A673 (cell line): ENCODE measurements at regions not wholly inside any gene's neighbourhood (a gene's known extent, or its start where the extent isn't known, plus 50 kb on each side); places are given as distances from the start of the nearest gene placed in this dataset.

Source experiments
- BruUV-seq: library from RNA; stranded (reverse); fragments of 400-500 nt; replicated peaks from 2 replicates; lab custom pipeline; 2021; lab: Mats Ljungman, UMichigan
- CTCF ChIA-PET: fragments of 300-600 bp; sonication (Branson Sonifier 250); formaldehyde crosslinking; loops from one replicate; lab custom pipeline; 2022; ENCODE audit warnings: antibody characterized with exemption; lab: Charles Lee
- POLR2A ChIA-PET: fragments of 300-600 bp; sonication (Branson Sonifier 250); formaldehyde crosslinking; loops from one replicate; lab custom pipeline; 2022; ENCODE audit warnings: antibody characterized with exemption; ENCODE audit not compliant: low non-redundant PET; lab: Charles Lee
- DNase-seq: peaks from one replicate; pipeline ENCODE4 v3.0.0-alpha.2; 2015; ENCODE audit warnings: low spot score
- H3K27ac ChIP-seq: fragments of 200-600 bp; sonication (generic); 2 replicates; pipeline ENCODE4 v1.5.1; 2016; ENCODE audit warnings: mixed run types, low read depth, mild to moderate bottlenecking, mixed read lengths, antibody characterized with exemption, low read length; ENCODE audit not compliant: poor library complexity, severe bottlenecking
- H3K27me3 ChIP-seq: fragments of 200-600 bp; sonication (generic); replicated peaks from 2 replicates; pipeline ENCODE4 v1.6.1; 2017; ENCODE audit warnings: mixed run types, low read depth, mild to moderate bottlenecking, mixed read lengths, antibody characterized with exemption, low read length; ENCODE audit not compliant: insufficient read depth, poor library complexity
- H3K36me3 ChIP-seq: fragments of 200-600 bp; sonication (generic); 2 replicates; pipeline ENCODE4 v1.6.1; 2016; ENCODE audit warnings: mixed run types, mild to moderate bottlenecking, mixed read lengths, antibody characterized with exemption, low read length; ENCODE audit not compliant: insufficient read depth, poor library complexity, severe bottlenecking
- H3K4me1 ChIP-seq: fragments of 200-600 bp; sonication (generic); 2 replicates; pipeline ENCODE4 v1.6.1; 2017; ENCODE audit warnings: mixed run types, mild to moderate bottlenecking, mixed read lengths, antibody characterized with exemption, low read length; ENCODE audit not compliant: insufficient read depth, poor library complexity, severe bottlenecking
- H3K4me3 ChIP-seq: fragments of 200-600 bp; sonication (generic); 2 replicates; pipeline ENCODE4 v1.5.1; 2016; ENCODE audit warnings: low read depth, mixed run types, mild to moderate bottlenecking, mixed read lengths, low read length; ENCODE audit not compliant: poor library complexity, severe bottlenecking
- H3K9me3 ChIP-seq: fragments of 200-600 bp; sonication (generic); 2 replicates; pipeline ENCODE4 v1.6.1; 2016; ENCODE audit warnings: mixed run types, low read depth, mild to moderate bottlenecking, mixed read lengths, antibody characterized with exemption, low read length; ENCODE audit not compliant: poor library complexity, severe bottlenecking
- CTCF ChIP-seq: fragments of 300-800, 200-600 bp; sonication (generic); conservative IDR thresholded peaks from 2 replicates; pipeline ENCODE4 v1.5.1; 2017; ENCODE audit warnings: low read depth, mild to moderate bottlenecking, antibody characterized with exemption, low read length, moderate library complexity, mixed read lengths
- EZH2 ChIP-seq: fragments of 200-600 bp; sonication (generic); IDR thresholded peaks from 2 replicates; pipeline ENCODE4 v1.6.1; 2017; ENCODE audit warnings: borderline replicate concordance, low read depth, mild to moderate bottlenecking, mixed read lengths, antibody characterized with exemption, low read length; ENCODE audit not compliant: poor library complexity, severe bottlenecking
- intact Hi-C: fragments of 100-400 bp; cut with micrococcal nuclease; formaldehyde crosslinking; loops from one replicate; pipeline ENCODE4 v1.10.0; 2022; ENCODE audit not compliant: unreplicated experiment

GRCh38 chr14:38958589-38958988 lies 144.4 kb downstream of the SEC23A start:
- intact Hi-C loops: no loop called here
- POLR2A ChIA-PET: no interaction called here
- Histone ChIP-seq H3K27me3 (no peaks in the 10 kb centered on the region), H3K36me3 (no peaks in the 10 kb centered on the region), H3K9me3 (no peaks in the 10 kb centered on the region), H3K4me3 (no peak overlapping the region), H3K4me1 (no peaks in the 10 kb centered on the region), H3K27ac (no peak overlapping the region)
- no peak for TF ChIP-seq EZH2
- no peak for TF ChIP-seq CTCF
- no peak for DNase-seq
- CTCF ChIA-PET: no interaction called here
- no TSS peak for BruUV-seq

- DNase-seq: peak; percentile 32
- TF ChIP-seq EZH2 (no peak), CTCF (no peak)
- Histone ChIP-seq H3K4me3 (no peak overlapping the region), H3K27me3 (no peaks in the 10 kb centered on the region), H3K4me1 (peaks cover 6% of the 10 kb centered on the region), H3K36me3 (no peaks in the 10 kb centered on the region), H3K9me3 (peaks cover 6% of the 10 kb centered on the region), H3K27ac (no peak overlapping the region)
- ChIA-PET CTCF (no interaction called here), POLR2A (no interaction called here)
- no TSS peak for BruUV-seq
- intact Hi-C loops: no loop called here
Measured at GRCh38 chr14:38951451-38951850, 151.6 kb downstream of the SEC23A start.

- CTCF ChIA-PET: interaction anchor here (0.6 kb wide), 1 partner anchor 44 kb away, joined by 5 read pairs; no protein-coding TSS in a partner anchor
Measured at GRCh38 chr14:38950676-38951075, 152.4 kb downstream of the SEC23A start.

More at GRCh38 chr14:38950676-38951075, 152.4 kb downstream of the SEC23A start:
- peak; percentile 52 for DNase-seq
- Histone ChIP-seq H3K4me3 (no peak overlapping the region), H3K27me3 (no peaks in the 10 kb centered on the region), H3K4me1 (peaks cover 6% of the 10 kb centered on the region), H3K27ac (no peak overlapping the region), H3K36me3 (no peaks in the 10 kb centered on the region), H3K9me3 (peaks cover 6% of the 10 kb centered on the region)
- no TSS peak for BruUV-seq
- POLR2A ChIA-PET: no interaction called here
- TF ChIP-seq CTCF: no peak
- TF ChIP-seq EZH2: no peak
- intact Hi-C loops: no loop called here
